AG10803 (cell line): ENCODE measurements at regions not wholly inside any gene's neighbourhood (a gene's known extent, or its start where the extent isn't known, plus 50 kb on each side); places are given as distances from the start of the nearest gene placed in this dataset.
"Not testable (repeated sequence)": the region's sequence is repeated elsewhere in the genome, so short reads cannot be mapped to it uniquely, and the experiment has no call there.

Source experiments
- DNase-seq: peaks from one replicate; pipeline ENCODE4 v3.0.0; 2010; ENCODE audit warnings: low read depth
- H3K4me3 ChIP-seq: 2 replicates; pipeline ENCODE4 v1.5.1; 2011; ENCODE audit warnings: mild to moderate bottlenecking, low read length, control low read depth
- TF ChIP-seq, protein P1 (sequence below): conservative IDR thresholded peaks from 2 replicates; pipeline ENCODE4 v1.5.1; 2011; ENCODE audit warnings: mild to moderate bottlenecking, low read length, control low read depth, inconsistent platforms

DNA sequence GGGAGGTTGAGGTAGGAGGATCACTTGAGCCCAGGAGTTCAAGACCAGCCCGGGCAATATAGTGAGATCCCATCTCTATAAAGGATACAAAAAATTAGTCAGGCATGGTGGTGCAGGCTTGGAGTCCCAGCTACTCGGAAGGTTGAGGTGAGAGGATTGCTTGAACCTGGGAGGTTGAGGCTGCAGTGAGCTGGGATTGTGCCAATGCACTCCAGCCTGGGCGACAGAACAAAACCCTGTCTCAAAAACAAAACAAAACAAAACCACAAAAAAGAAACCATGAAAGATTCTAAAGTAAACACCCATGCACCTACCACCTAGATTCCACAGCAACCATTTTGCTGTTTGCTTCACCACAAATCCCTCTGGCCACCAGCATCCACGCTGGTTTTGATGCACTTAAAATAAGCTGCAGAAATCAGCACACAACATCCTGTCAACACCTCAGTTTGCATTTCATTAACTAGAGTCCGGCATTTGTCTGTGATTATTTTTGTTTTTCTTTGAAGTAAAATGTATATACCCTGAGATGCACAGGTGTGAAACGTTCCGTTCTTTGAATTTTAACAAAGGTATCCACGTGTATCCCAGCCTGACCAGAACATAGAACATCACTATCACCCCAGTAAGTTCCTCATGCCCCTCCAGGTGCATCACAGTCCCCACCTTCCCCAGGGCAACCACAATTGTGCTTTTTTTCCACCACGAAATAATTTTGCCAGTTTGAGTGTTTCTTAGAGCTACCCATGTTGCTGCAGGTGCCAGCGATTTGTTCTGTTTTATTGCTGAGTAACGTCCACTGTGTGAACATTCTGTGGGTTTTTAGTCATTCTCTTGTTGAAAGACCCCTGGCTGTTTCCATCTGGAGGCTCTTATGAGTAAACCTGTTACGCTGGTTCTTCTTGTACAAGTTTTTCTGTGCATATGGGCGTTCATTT lies 191.5 kb downstream of the SEC14L1 start:
- TF ChIP-seq, protein P1, sequence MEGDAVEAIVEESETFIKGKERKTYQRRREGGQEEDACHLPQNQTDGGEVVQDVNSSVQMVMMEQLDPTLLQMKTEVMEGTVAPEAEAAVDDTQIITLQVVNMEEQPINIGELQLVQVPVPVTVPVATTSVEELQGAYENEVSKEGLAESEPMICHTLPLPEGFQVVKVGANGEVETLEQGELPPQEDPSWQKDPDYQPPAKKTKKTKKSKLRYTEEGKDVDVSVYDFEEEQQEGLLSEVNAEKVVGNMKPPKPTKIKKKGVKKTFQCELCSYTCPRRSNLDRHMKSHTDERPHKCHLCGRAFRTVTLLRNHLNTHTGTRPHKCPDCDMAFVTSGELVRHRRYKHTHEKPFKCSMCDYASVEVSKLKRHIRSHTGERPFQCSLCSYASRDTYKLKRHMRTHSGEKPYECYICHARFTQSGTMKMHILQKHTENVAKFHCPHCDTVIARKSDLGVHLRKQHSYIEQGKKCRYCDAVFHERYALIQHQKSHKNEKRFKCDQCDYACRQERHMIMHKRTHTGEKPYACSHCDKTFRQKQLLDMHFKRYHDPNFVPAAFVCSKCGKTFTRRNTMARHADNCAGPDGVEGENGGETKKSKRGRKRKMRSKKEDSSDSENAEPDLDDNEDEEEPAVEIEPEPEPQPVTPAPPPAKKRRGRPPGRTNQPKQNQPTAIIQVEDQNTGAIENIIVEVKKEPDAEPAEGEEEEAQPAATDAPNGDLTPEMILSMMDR, result no peak
- no peak for DNase-seq
- H3K4me3 ChIP-seq, result no peak overlapping the region

DNA sequence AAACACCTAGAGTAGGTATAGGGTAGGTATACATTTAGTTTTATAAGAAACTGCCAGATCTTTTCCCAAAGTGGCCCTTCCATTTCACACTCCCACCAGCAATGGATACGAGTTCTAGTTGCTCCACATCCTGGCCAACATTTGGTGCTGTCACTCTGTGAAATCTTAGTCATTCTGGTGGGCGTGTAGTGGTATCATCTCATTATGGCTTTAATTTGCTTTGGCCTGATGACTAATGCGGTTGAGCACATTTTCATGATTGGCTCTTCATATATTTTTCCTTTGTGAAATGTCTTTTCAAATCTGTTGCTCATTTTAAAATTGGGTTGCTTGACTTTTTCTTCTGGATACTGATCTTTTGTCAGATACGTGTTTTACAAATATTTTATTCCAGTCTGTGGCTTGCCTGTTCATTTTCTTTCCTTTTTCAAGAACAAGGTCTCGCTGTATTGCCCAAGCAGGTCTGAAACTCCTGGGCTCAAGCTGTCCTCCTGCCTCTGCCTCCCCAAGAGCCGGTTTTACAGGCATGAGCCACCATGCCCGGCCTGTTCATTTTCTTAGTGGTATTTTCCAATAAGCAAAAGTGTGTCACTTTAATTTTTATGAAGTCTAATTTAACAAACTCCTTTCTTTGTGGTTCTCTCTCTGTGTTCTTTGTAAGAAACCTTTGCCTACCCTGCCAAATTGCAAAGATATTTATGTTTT lies 192.4 kb downstream of the SEC14L1 start:
- peak; percentile 96 for DNase-seq
- TF ChIP-seq, protein P1, result no peak
- H3K4me3 ChIP-seq, result no peak overlapping the region

DNA sequence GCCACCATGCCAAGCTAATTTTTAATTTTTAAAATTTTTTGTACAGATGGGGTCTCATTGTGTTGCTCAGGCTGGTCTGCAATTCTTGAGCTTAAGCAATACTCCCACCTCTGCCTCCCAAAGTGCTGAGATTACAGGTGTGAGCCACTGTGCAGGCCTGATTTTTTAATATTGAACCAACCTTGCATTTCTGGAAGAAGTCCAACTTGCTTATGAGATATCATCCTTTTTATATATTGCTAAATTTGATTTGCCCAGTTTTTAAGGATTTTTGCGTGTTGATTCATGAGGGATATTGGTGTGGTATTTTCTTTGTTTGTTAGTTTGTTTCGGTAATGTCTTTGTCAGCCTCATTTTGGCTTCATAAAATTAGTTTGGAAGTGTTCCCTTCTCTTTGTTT lies 196.4 kb downstream of the SEC14L1 start:
- no peak overlapping the region for H3K4me3 ChIP-seq
- TF ChIP-seq, protein P1, result no peak
- DNase-seq, result no peak

- no peak overlapping the region for H3K4me3 ChIP-seq
Measured at GRCh38 chr17:77341069-77341541, 200.3 kb downstream of the SEC14L1 start.

GRCh38 chr17:77342656-77342990 lies 201.9 kb downstream of the SEC14L1 start:
- not testable (repeated sequence) for H3K4me3 ChIP-seq, DNase-seq

More at GRCh38 chr17:77341069-77341541, 200.3 kb downstream of the SEC14L1 start:
- no peak for DNase-seq
- TF ChIP-seq, protein P1, result no peak

- DNase-seq, result no peak
- TF ChIP-seq, protein P1, result no peak
- no peak overlapping the region for H3K4me3 ChIP-seq
Measured at GRCh38 chr17:77343031-77343800, 202.4 kb downstream of the SEC14L1 start.

DNA sequence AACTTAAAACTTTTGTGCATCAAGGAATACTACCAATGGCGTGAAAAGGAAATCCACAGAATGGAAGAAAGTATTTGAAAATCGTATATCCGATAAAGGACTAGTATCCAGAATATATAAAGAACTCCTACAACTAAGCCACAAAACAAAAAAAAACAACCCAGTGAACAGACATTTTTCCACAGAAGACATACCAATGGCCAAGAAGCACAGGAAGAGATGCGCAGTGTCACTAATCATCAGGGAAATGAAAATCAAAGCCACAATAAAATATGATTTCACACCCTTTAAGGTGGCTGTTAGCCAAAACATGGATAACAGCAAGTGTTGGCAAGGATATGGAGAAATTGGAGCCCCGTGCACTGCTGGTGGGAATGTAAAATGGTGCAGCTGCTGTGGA lies 203.3 kb downstream of the SEC14L1 start:
- TF ChIP-seq, protein P1, result no peak
- H3K4me3 ChIP-seq, result no peak overlapping the region
- no peak for DNase-seq
